Caco-2 (cell line): ENCODE measurements at regions not wholly inside any gene's neighbourhood (a gene's known extent, or its start where the extent isn't known, plus 50 kb on each side); places are given as distances from the start of the nearest gene placed in this dataset.

Experiments
- BruUV-seq: library from RNA; stranded (reverse); fragments of 400-500 nt; replicated peaks from 2 replicates; lab custom pipeline; 2021; lab: Mats Ljungman, UMichigan
- CTCF ChIA-PET: fragments of 300-600 bp; sonication (Branson Sonifier 250); formaldehyde crosslinking; loops from one replicate; lab custom pipeline; 2022; ENCODE audit warnings: antibody characterized with exemption; lab: Charles Lee
- POLR2A ChIA-PET: fragments of 300-600 bp; sonication (Branson Sonifier 250); formaldehyde crosslinking; loops from one replicate; lab custom pipeline; 2022; ENCODE audit warnings: antibody characterized with exemption; lab: Charles Lee
- DNase-seq, 2 experiments: peaks; one replicate each; pipeline versions ENCODE4 v3.0.0 to v3.0.0-alpha.2; 2020 to 2022
- H3K27me3 ChIP-seq: replicated peaks from 2 replicates; pipeline ENCODE4 v1.6.0; 2011; ENCODE audit warnings: low read length; ENCODE audit not compliant: control insufficient read depth, insufficient read depth
- H3K36me3 ChIP-seq: 2 replicates; pipeline ENCODE4 v1.5.1; 2011; ENCODE audit warnings: low read length; ENCODE audit not compliant: control insufficient read depth, insufficient read depth
- H3K4me1 ChIP-seq: fragments of 250-450 bp; sonication (Bioruptor Pico); 2 replicates; pipeline ENCODE4 v1.5.1; 2020; ENCODE audit warnings: mild to moderate bottlenecking
- H3K4me3 ChIP-seq: 2 replicates; pipeline ENCODE4 v1.5.1; 2011; ENCODE audit warnings: low read depth, mild to moderate bottlenecking, control low read depth, low read length
- H3K9me3 ChIP-seq: fragments of 250-450 bp; sonication (Bioruptor Pico); 2 replicates; pipeline ENCODE4 v1.5.1; 2020; ENCODE audit warnings: mild to moderate bottlenecking, moderate library complexity
- H3K27ac Mint-ChIP-seq: one replicate; pipeline ENCODE4 v1.8.0; 2022; ENCODE audit warnings: mixed read lengths; ENCODE audit not compliant: unreplicated experiment
- H3K27me3 Mint-ChIP-seq: one replicate; pipeline ENCODE4 v1.8.0; 2022; ENCODE audit warnings: mixed read lengths; ENCODE audit not compliant: insufficient read depth, unreplicated experiment
- H3K36me3 Mint-ChIP-seq: one replicate; pipeline ENCODE4 v1.8.0; 2022; ENCODE audit warnings: mild to moderate bottlenecking, mixed read lengths; ENCODE audit not compliant: insufficient read depth, unreplicated experiment
- H3K4me1 Mint-ChIP-seq: one replicate; pipeline ENCODE4 v1.8.0; 2022; ENCODE audit warnings: low read depth, mixed read lengths; ENCODE audit not compliant: unreplicated experiment
- H3K4me3 Mint-ChIP-seq: one replicate; pipeline ENCODE4 v1.8.0; 2022; ENCODE audit warnings: mild to moderate bottlenecking, moderate library complexity, mixed read lengths; ENCODE audit not compliant: unreplicated experiment
- H3K9me3 Mint-ChIP-seq: one replicate; pipeline ENCODE4 v1.8.0; 2022; ENCODE audit warnings: mixed read lengths; ENCODE audit not compliant: unreplicated experiment
- CTCF ChIP-seq, 2 experiments: fragments of 200-600 bp in 1 of 2; IDR thresholded peaks; 1 replicate in 1 of 2; 2 replicates in 1 of 2; pipeline versions ENCODE4 v1.5.1 to v1.8.0; 2011 to 2022; ENCODE audit warnings: antibody characterized with exemption in 1 of 2, control low read depth in 1 of 2, inconsistent platforms in 1 of 2, low read depth in 1 of 2, low read length in 1 of 2, mild to moderate bottlenecking in 1 of 2, moderate library complexity in 1 of 2; ENCODE audit not compliant: insufficient read depth in 1 of 2, severe bottlenecking in 1 of 2, unreplicated experiment in 1 of 2
- intact Hi-C: fragments of 100-400 bp; cut with micrococcal nuclease; formaldehyde crosslinking; loops from one replicate; pipeline ENCODE4 v1.10.0; 2022; ENCODE audit not compliant: unreplicated experiment

- Histone ChIP-seq H3K4me3 (no peak overlapping the region), H3K9me3 (peaks cover 7% of the 10 kb centered on the region), H3K27me3 (no peaks in the 10 kb centered on the region), H3K36me3 (no peaks in the 10 kb centered on the region), H3K4me1 (no peaks in the 10 kb centered on the region)
- Mint-ChIP-seq H3K27ac (no peak overlapping the region), H3K27me3 (no peaks in the 10 kb centered on the region), H3K36me3 (no peaks in the 10 kb centered on the region), H3K9me3 (peaks cover 53% of the 10 kb centered on the region), H3K4me3 (no peak overlapping the region), H3K4me1 (no peaks in the 10 kb centered on the region)
- ChIA-PET POLR2A (no interaction called here), CTCF (interaction anchor here (0.6 kb wide), 1 partner anchor 262 kb away, joined by 3 read pairs; no protein-coding TSS in a partner anchor)
- intact Hi-C loops = no loop called here
- TF ChIP-seq CTCF (IDR thresholded peaks at IDR 0.05; ENCODE audit: insufficient read depth in 1 of 2, low read depth in 1 of 2, low read length in 1 of 2, severe bottlenecking in 1 of 2, unreplicated experiment in 1 of 2) = no peak
- DNase-seq = no peak
- BruUV-seq = no TSS peak
Measured at GRCh38 chr7:68613405-68613804, 984.9 kb upstream of the AUTS2 start.

GRCh38 chr7:68613897-68614296, 984.4 kb upstream of the AUTS2 start:
- no TSS peak for BruUV-seq
- Mint-ChIP-seq H3K27me3 (no peaks in the 10 kb centered on the region), H3K27ac (no peak overlapping the region), H3K4me1 (no peaks in the 10 kb centered on the region), H3K36me3 (no peaks in the 10 kb centered on the region), H3K9me3 (peaks cover 48% of the 10 kb centered on the region), H3K4me3 (no peak overlapping the region)
- no peak for DNase-seq
- H3K36me3 ChIP-seq = no peaks in the 10 kb centered on the region
- no peak for TF ChIP-seq CTCF (IDR thresholded peaks at IDR 0.05; ENCODE audit: insufficient read depth in 1 of 2, low read depth in 1 of 2, low read length in 1 of 2, severe bottlenecking in 1 of 2, unreplicated experiment in 1 of 2)
- intact Hi-C loops = no loop called here
- ChIA-PET POLR2A (no interaction called here), CTCF (no interaction called here)
- no peaks in the 10 kb centered on the region for H3K4me1 ChIP-seq
- H3K4me3 ChIP-seq = no peak overlapping the region
- peaks cover 4% of the 10 kb centered on the region for H3K9me3 ChIP-seq
- H3K27me3 ChIP-seq = no peaks in the 10 kb centered on the region

- Mint-ChIP-seq H3K4me3 (no peak overlapping the region), H3K9me3 (peaks cover 32% of the 10 kb centered on the region), H3K27ac (no peak overlapping the region), H3K27me3 (no peaks in the 10 kb centered on the region), H3K4me1 (no peaks in the 10 kb centered on the region), H3K36me3 (no peaks in the 10 kb centered on the region)
- peaks cover 3% of the 10 kb centered on the region; the same call in 1 of the 2 replicates for H3K9me3 ChIP-seq
- no peaks in the 10 kb centered on the region for H3K36me3 ChIP-seq
- intact Hi-C loops = no loop called here
- ChIA-PET POLR2A (no interaction called here), CTCF (no interaction called here)
- H3K27me3 ChIP-seq = no peaks in the 10 kb centered on the region
- no peak overlapping the region for H3K4me3 ChIP-seq
- no peak for DNase-seq
- no peak for TF ChIP-seq CTCF (IDR thresholded peaks at IDR 0.05; ENCODE audit: insufficient read depth in 1 of 2, low read depth in 1 of 2, low read length in 1 of 2, severe bottlenecking in 1 of 2, unreplicated experiment in 1 of 2)
- no peaks in the 10 kb centered on the region for H3K4me1 ChIP-seq
- no TSS peak for BruUV-seq
Measured at GRCh38 chr7:68619526-68619925, 978.7 kb upstream of the AUTS2 start.
